M059J (cell line): ENCODE measurements at regions not wholly inside any gene's neighbourhood (a gene's known extent, or its start where the extent isn't known, plus 50 kb on each side); places are given as distances from the start of the nearest gene placed in this dataset.
"Not testable (repeated sequence)": the region's sequence is repeated elsewhere in the genome, so short reads cannot be mapped to it uniquely, and the experiment has no call there.

ENCODE experiments used
- DNase-seq: peaks from one replicate; pipeline ENCODE4 v3.0.0-alpha.2; 2012; ENCODE audit warnings: low read depth

DNA sequence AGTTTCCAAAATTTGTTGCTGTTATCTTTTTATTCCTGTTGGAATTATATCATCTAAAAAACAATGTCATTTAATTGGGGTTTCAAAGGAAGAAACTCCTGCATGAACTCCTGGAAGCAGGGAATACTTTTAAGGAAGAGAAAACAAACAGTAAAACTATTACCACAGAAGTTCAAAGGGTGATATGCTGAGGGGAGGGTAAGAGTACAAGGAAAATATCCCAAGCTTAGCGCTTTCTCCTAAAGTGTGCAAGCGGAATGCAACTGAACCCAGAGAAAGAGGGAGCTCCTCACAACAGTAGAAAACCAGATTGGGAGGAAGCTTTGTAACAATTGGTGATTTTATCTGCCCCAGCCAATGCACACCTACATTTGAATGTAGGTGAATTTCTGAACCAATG lies 175.1 kb downstream of the NUFIP1 start:
- DNase-seq: no peak

DNA sequence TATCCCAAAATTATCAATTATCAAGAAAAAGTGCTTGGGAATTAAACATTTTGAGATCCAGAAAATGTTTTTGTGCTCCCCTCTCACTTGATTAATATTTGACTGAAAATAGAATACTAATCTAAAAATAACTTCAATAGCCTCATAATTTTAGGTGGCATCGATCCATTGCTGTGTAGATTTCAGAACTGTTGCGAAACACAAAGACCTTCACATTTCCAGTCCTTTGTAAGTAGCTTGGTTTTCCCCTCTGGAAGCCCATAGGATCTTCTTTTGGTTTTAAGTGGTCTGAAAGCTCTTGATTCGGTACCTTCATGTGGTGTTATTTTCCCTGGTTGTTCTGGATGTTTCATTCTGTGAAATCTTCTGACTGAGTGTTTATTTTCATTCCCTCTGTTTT lies 176.5 kb downstream of the NUFIP1 start:
- DNase-seq: no peak

DNA sequence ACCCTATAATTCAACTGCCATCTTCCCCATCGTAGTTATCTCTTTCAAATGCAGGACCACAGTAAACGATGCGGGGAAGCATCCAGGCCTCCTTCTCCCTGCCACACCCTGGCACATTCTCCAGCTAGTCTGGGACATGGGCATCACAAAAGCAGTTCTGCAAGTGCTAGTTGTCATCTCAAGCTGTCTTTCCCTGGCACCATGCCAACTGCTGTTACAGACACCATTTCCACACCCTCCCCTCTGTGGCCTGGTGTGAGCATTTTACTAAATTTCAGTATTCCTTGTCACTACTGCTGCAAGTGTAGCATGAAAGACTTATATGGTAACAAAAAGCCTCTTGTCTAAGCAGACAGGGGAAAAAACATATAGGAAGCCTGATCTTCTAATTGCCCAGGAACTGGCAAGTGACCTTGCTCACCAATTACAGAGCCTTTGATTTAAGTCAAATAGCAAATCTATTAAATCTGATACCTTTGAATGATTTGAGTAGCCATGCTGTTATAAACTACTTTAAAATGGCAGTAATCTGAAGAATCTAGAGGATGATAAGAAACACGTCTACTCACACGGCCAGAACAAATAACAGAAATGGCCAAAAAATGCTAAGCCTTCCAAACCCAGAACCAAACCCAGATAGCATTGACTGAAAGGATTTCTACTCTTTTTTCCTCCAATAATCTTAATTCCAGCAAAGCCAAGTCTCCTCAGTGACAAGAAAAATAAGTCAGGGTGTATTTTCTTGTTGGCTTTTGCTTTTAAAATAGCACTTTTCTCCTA lies 179.0 kb downstream of the NUFIP1 start:
- no peak for DNase-seq

DNA sequence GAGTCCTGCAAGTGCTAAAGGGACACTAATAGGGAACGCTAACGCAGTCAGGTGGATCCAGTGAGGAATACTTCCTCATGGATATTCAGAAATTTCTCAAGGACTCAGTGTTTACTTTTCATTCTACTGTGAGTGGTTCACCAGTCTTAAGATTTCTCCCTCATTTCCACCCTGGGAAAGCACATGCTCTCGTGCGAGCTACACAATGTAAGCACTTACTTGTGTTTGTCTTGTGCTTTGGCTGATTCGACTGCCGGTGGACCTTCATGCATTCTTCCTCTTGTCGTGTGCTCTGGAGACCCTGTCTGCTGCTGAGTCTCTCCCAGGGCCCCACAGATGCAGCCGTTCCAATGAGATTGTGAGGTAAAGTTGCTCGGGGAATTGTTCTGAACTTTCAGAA lies 180.1 kb downstream of the NUFIP1 start:
- DNase-seq: no peak

DNA sequence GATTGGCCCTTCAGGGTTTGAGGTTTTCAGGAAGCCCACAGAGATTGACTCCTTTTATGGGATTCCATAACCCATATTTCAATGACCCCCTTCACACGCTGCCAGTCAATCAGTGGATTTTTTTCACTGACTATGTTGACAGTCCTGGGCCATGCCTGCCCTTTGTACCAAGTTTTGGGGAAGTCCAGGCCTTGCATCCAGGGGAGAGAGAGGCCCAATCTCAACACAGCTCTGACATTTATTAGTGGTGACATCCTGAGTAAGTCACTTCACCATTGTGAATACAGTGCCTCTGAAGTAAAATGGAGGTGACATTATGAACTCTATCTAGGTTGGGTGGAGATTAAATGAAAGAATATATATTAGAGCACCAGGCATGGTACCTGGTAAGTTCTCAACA lies 181.1 kb downstream of the NUFIP1 start:
- DNase-seq: no peak

DNA sequence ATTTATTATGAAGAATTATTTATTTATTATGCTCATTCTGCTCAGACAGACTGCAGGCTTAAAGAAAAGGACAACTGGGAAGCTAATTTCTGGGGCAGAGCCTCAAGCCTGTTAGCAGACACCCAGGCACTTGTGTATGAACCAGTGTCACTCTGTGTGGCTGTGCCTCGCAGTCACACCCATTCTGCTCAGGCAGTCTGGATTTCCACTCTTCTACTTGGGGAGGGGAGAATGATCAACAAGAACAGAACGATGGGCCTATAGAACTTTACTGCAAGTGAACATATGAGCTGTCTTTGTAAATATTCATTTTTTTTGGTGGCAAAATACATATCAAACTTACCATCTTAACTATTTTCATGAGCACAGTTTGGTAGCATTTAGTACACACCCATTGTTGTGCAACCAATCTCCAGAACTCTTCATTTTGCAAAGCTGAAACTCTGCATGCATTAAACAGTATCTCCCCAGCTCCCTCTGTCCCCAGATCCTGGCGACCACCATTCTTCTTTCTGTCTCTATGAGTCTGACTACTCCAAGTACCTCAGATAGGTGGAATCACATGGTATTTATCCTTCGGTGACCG lies 181.7 kb downstream of the NUFIP1 start:
- DNase-seq: no peak

DNA sequence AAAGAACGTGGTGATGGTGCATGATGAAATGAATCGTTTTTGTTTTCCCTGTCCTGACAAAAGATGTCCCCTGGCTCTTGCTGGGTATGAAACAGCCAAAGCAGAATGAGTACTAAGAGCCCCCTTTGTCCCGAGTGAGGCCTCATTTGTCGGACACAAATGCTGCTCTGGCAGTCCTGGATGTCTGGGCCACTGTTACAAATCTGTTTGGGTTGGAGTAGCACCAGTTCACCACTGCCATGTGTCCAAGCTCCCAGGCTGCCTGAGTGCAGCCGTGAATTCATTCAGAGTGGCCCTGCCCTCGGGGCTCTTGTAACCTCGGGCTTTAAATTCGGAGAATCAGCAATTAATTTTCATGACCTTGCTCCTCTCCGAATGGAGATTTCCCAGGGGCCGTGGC lies 182.4 kb downstream of the NUFIP1 start:
- DNase-seq: no peak

DNA sequence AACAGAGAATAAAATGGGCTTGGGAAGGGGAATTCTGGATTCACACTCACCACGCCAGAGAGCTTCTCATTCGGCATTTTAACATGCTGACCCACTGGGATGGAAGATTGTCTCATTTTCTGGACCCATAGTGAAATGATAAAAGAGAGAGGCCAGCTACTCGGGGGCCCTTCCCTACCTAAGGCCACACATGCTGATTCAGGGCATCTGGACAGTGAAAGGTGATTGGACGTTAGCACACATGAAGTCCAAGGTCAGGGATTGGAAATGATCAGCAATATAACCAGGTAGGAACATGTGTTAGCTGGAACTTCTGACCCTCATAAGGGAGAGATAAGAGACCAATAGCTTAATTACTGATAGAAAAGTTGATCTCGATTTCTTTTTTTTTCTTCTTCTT lies 183.7 kb downstream of the NUFIP1 start:
- no peak for DNase-seq

DNA sequence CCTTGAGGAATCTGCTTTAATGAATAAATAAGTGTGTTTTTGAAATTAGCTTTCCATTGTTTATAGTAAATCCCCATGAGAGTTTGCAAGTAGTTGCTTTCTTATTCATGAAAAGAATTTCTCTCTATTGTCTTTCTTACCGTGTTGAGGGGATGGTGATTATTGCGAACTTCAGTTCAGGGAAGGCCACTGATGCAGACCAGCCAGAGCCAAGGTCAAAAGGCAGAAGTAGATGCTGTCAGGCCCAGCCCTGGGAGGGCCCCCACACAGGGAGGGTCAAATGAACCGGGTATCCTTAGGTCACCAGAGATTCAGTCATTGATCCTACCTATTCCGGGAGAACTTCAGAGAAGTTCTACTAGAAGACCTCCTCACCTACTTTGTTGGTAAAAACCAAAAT lies 185.9 kb downstream of the NUFIP1 start:
- no peak for DNase-seq

DNA sequence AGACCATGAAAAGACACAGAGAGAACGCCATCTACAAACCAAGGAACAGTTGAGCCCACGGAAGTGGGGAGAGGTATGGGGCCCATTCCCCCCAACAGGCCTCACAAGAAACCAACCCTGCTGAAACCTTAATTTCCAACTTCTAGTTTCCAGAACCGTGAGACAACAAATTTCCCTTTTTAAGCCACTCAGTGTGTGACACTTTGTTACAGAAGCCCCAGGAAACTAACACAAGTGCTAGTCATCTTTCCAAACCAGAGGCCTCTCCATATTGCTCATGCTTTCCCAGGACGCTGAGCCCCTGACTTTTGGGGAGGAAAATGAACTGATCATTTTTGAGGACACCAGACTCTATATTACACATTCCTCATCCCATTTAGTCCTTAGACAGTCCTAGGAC lies 186.8 kb downstream of the NUFIP1 start:
- DNase-seq: no peak

DNA sequence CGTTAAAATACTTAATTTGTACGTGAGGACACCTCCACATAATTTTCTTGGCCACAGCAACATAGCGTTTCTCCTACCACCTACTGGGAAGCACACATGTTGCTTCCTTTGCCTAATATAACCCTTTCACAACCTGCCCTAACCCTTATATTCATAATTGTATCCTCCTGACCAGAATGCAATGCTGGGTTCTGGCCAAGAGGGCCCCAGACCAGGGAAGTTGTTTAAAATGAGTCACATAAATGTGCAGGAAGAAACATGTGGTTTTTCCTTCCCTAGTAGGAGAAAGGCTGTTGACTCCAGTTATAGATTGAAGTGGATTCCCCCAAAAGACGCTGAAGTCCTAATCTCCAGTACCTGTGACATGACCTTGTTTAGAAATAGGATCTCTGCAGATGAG lies 187.3 kb downstream of the NUFIP1 start:
- DNase-seq: peak; percentile 79

DNA sequence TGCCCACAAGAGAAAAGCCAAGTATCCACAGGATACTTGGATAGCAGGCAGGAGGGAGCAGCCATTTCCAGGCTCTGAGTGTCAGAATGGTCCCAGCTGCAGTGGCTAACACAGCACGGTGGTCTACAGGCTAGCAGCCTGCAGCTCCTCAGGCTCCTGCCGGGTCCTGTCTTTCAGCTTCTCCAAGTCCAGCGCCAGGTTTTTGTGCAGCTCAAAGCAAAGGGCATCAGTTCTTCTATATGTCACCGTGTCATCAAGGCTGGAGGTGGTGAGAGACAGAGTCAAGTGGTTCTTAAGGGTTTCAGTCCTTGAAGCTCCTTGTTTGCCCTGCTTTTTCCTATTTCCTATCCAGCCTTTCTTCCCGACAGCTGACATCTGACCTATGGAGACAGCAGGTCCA lies 188.6 kb downstream of the NUFIP1 start:
- no peak for DNase-seq

DNA sequence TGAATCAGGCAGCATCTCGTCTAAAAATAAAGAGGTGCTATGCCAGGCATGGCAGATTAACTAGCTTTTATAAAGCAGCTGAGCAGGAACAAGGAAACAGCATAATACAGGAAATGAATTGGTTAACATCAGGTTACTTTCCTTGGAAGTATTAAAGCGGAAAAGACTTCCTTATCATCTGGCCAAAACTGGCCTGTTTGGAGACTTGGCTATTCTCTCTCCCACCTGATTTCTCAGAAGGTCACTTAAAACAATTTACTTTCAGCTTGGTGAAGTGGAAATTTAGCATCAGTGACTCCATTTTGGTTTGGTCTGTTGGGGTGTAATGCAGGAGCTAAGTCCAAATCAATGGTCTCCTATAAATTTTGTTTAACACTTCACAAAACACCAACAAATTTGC lies 191.6 kb downstream of the NUFIP1 start:
- no peak for DNase-seq

DNA sequence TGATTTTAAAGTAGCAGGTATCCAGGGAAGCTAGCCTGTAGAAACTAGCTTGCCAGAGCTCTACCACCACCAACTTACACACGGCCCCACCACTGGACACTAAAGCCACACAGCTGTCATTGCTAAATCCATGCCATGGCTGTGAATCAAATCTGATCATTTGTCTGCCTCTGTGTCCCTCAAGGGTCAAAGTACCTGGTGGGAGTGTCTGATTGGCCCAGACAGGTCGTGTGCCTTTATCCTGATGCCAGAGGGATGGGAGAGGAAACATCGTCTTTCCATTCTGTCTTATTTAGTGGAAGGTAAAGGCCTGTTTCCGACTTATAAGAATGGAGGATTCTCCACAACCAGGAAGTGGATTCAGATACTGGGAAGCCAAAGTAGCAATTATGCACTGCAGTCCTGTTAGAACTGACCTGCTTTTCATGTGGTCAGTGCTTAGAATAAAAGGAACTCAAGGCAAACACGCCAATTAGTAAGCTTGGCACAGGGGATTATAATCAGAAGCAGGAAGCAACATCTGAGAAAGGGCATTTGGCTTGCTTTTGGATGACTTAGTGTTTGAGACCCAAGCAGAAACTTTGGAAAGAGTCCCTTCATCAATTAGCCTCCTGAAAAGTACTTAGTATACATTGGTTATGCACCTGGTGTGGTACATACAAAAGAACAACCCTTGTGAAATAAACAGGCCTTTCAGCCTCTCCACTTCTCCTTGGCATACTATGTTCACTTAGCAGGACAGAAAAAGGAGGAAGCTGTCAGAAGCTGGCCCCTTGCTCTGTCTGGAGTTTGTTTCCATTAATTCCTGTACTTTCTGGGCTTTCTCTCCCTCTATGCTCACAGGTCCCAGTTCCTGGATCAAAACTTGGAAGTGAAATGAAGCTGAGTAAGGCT lies 192.4 kb downstream of the NUFIP1 start:
- no peak for DNase-seq

DNA sequence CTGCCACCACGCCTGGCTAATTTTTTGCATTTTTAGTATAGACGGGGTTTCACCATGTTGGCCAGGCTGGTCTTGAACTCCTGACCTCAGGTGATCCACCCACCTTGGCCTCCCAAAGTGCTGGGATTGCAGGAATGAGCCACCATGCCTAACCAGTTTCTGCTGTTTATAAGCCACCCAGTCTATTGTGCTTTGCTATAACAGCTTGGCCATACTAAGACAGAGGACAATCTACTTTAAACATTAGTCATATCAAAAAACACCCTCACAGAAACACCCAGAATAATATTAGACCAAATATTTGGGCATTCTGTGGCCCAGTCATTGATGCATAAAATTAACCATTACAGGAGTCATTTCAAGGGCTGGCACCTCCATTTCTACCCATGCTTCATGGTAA lies 193.2 kb downstream of the NUFIP1 start:
- not testable (repeated sequence) for DNase-seq

DNA sequence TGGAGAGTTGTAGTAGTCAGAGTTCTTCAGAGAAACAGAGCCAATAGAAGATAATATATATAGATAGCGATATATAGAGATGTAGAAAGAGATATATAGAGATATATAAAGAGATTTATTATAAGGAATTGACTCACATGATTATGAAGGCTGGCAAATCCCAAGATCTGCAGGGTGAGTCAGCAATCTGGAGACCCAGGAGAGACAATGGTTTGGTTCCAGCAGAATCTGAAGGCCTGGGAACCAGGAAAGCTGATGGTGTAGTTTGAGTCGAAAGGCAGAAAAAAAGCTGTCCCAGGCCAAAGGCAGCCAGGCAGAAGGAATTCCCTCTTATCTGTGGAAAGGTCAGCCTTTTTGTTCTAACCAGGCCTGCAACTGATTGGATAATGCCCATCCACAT lies 194.1 kb downstream of the NUFIP1 start:
- DNase-seq: no peak

DNA sequence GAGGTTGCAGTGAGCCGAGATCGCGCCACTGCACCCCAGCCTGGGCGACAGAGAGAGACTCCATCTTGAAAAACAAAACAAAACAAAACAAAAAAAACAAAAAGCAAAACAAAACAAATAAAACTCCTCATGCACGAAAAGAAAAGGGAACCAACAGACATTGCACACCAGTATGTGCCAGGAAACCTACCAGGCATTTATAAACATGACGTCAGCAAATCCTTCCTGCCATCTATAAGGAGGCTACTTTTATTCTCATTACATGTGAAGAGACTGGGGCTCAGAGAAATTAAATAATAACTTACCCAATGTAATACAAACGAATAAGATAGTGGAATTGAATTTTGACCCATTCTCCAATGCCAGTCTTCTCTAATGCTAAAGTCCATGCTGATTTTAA lies 197.2 kb downstream of the NUFIP1 start:
- DNase-seq: no peak

DNA sequence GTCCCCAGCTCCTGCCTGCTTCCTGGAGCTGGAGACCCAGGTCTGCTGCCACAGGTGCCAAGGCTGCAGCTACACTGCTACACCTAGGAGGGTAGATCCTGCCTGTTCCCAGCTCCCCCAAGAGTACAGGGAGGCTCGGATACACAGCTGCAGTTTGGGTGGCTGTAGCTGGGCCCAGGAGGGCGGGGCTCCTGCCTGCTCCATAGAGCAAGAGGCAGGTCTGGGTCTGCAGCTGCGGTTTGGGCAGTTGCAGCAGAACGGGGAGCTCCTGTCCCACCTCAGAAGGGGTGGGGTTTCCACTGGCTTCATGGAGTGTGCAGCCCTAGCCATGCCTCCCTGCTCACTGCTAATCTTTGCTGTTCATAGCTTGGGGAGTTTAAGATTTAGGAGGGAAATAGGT lies 199.0 kb downstream of the NUFIP1 start:
- no peak for DNase-seq

DNA sequence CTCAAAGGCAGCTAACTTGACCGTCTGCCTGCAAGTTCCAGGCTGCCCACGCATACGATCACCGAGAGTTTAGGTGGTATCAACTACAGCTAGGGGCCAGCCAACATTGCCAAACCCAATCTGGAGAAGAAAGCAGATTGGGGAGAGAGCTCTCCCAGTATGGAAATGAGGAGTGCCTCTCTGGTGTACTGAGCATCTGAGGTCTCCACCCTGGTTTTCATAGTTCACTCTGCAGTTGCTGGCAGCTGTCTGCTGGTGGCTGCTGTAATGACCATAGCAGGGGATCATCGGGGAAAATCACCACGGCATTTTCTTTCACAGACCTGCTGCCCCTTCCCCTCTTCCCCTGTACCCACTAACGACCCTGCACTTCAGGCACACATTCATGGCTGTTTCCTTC lies 201.7 kb downstream of the NUFIP1 start:
- no peak for DNase-seq

DNA sequence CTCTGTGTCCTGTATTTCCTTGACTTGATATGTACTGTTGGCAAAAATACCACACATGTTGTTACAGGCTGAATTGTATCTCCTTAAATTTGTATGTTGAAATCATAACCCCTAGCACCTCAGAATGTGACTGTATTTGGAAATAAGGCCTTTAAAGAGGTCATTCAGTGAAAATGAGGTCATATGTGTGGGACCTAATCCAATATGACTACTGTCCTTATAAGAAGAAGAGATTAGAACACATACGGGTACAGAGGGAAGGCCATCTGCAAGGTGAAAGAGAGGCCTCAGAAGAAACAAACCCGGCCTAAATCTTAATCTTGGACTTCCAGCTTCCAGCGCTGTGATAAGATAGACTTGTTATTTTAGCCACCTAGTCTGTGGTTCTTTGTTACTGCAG lies 202.5 kb downstream of the NUFIP1 start:
- DNase-seq: no peak

DNA sequence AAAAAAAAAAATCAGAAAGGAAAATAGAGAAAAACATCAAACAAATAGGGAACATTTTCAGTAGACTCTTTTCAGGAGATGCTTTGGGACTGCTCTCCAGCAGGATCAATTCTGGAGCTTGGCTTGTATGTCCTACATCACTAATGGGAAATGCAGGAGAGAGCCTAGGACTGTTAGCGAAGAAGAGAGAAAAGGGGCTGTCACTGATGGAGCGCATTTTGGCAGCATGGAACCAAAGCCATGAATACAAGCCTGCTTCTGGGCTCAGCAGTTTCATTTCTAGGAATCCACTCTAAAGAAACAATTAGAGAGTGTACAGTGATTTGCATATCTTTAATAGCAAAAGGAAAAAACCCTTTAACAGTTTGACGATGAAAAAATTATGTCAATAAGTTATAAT lies 203.9 kb downstream of the NUFIP1 start:
- DNase-seq: no peak

DNA sequence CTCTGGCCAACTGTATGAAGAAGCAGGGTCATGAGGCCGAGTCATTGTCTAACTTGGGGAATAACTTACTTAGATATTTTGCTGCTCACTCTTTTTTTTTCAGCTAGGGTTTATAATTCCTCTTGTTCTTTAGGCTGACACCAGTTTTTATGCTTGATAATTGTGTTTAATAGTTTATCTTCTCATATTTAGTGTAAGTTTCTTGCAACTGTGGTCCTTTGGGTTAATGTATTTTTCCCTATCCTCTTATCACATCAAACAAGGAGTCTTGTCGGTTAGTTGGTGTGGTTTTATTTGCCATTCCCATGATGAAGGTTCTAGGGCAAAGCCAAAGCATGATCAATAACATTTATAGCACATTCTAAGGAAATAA lies 204.6 kb downstream of the NUFIP1 start:
- no peak for DNase-seq
